GM19463 (cell line): ENCODE measurements at regions not wholly inside any gene's neighbourhood (a gene's known extent, or its start where the extent isn't known, plus 50 kb on each side); places are given as distances from the start of the nearest gene placed in this dataset.
"Not testable (repeated sequence)": the region's sequence is repeated elsewhere in the genome, so short reads cannot be mapped to it uniquely, and the experiment has no call there.

Experiments used
- ATAC-seq: cut with Tn5 transposase; IDR thresholded peaks from one replicate; pipeline ENCODE4 v1.9.1; 2021; ENCODE audit warnings: mild to moderate bottlenecking, moderate library complexity; ENCODE audit not compliant: unreplicated experiment

DNA sequence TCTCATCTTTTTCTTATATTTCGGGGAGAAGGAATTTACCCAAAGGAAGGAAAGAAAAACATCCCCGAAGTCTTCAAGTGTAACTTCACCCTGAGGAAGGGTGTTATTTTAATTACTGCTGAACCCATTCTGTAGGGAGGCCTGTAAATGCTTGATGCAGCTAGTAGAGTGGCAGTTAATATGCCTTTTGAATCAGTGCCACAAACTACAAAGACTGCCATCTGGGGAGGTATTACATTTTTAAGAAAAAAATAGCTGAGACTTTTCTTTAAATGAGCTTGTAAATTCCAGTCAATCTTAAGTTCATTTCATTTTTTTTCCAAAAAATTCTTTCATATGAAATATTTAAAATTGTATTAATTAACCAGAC, 233.1 kb upstream of the FERD3L start:
- no peak for ATAC-seq

GRCh38 chr7:19377611-19378344, 232.6 kb upstream of the FERD3L start:
- ATAC-seq: no peak

DNA sequence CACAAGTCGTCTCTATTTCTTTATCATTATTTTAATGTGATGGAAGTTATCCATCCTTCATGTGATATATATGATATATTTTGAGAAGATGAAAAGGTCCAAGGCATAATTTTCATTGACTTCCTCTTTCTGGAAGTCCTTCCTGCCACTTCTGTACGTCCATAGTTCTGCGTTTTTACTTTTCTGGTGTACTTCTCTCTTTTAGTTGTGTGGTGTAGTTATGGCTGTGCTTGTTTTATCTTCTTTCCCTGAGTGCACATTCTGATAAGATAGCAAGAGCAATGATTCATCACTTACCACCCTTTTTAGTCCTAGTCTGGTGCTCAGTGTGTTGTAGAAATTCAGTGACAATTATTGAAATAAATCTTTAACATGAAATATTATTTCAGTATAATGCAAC, 231.3 kb upstream of the FERD3L start:
- no peak for ATAC-seq

GRCh38 chr7:19375976-19376375, 230.8 kb upstream of the FERD3L start:
- ATAC-seq: no peak

DNA sequence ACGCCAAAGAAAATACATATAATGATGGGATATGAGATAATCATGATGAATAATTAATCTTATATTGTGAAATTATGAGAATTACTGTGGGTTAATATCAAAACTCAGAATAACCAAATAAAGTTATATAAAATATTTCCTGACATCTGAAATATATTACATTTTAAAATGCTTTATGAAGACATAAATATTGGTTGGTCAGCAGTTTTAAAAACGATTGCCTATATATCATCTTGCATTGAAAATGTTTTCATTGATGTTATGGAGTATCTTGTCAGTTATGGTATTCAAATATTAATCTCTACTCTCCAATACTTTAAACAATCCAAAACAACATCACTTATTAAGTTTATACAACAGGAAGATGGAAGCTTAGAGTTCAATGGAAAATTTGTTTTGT, 228.1 kb upstream of the FERD3L start:
- ATAC-seq: no peak

DNA sequence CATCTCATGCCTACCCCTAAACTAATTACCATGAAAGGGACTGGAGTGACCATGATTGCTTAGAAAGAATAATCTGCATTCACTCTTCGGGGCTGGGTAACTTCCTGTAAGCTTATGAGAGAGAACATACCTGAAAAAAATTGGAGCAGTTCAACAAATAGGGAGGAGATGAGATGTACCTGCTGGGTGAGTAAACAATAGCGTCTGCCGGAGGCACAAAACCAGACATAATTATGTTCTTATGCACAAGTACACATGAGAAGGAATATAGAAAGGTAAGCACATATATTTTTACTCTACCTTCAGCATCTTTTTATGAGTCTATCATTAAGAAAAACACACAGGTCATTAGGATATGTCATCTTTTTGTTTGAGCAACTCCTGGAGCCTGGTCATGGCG, 224.6 kb upstream of the FERD3L start:
- no peak for ATAC-seq

GRCh38 chr7:19369182-19369581, 224.0 kb upstream of the FERD3L start:
- no peak for ATAC-seq

DNA sequence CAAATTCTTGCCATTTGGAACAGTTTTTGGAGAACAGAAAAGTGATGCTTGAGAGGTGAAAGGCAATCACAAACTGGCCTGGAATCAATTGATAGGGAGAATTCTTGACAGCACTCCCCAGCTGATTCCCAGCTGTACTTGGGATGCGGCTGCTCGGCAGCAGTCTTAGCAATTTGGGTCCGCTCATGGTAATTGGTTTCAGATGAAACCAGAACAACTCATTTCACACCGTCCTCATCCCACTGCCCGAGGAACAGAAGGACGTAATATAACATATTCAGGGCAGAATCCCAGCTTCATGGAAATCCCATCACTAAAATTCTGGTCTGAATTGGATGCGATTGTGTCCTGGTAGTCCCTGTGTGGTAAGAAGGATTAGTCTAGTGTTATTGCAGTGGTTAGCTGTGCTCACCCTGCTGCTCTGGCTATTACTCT, 223.3 kb upstream of the FERD3L start:
- ATAC-seq: no peak

GRCh38 chr7:19364950-19365349, 219.7 kb upstream of the FERD3L start:
- ATAC-seq: no peak

- ATAC-seq: no peak
Measured at GRCh38 chr7:19362099-19362498, 216.9 kb upstream of the FERD3L start.

GRCh38 chr7:19353180-19353579, 208.0 kb upstream of the FERD3L start:
- no peak for ATAC-seq

DNA sequence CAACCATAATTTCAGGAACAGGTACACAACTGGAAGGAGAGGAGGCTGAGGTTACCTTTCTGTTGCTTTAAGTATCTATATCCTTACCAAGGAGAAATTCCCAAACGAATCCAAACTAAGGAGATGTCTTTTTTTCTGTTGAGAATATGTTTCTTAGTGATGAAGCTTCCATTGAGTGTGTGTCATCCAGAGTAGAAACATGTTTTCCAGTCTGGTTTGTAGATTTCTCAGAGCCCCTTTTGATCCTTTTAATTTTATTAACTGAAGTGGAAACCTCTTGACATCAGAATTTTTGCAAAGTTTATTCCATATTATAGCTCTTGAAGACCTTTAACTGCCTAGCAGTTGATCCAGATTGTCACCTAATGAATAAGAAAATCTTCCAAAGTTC, 207.1 kb upstream of the FERD3L start:
- ATAC-seq: no peak

- no peak for ATAC-seq
Measured at GRCh38 chr7:19351341-19352304, 206.4 kb upstream of the FERD3L start.

DNA sequence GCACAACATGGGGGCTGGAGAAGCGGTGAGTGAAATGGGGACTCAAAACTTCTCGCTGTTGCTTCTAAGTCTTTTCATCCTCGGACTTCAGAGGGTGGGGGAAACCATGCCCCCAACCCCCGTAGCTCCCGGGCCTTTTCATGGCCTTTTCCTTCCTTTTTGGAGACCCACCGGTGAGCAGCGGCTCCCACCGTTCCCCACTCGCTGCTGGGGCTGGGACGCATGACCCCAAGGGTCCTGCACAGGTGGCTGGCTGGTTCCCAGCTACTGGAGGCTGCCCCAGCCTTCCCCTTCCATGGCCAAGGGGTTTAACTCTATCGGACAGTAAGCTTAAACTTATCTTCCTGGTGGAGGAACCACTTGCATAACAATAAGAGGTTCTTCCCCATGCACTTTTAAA, 194.3 kb upstream of the FERD3L start:
- ATAC-seq: no peak

- ATAC-seq: not testable (repeated sequence)
Measured at GRCh38 chr7:19338512-19338911, 193.3 kb upstream of the FERD3L start.

DNA sequence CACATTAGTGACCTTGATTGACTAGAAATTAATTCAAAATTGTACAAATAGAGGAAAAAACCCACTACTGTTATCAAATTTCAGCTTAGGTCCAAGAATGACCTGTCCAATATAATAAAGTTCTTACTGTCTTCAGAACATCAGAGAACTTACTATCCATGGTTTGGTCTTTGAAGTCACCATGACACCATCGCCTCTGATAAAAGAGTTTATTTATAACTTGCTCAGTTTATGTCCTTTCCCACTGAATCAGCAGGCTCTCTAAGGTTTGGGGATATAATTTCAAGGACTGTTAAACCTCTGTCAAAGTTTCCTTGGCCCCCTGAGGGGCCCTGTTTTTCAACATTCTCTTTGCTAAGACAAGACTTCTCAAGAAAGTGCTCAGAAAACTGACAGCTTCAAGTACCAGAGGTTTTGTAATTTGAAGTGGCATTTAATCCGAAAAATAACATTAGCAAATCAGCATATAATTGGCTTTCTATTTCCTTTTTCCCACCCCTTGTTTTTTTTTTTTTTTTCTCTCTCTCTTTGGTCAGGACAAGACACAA, 191.7 kb upstream of the FERD3L start:
- ATAC-seq: no peak

DNA sequence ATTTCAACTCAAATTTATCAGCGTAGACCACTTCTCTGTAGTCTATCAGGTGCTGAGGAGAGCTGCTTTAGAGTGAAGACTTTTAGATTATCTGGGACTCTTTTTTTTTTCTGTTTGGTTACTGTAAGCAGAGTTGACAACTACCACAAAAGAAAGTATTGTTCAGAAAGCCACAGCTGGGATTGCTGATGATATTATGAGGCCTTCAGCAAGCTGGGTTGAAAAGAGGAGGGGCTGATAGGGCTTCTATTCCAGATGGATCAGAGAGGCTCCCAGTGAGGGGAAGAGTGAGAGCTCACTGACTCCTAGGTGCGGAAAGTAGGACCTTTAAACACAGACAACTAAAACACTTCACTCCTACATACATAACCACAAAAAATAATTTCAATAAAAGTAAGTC, 188.5 kb upstream of the FERD3L start:
- no peak for ATAC-seq

- ATAC-seq: no peak
Measured at GRCh38 chr7:19327018-19327417, 181.8 kb upstream of the FERD3L start.

GRCh38 chr7:19322002-19322401, 176.8 kb upstream of the FERD3L start:
- ATAC-seq: no peak

DNA sequence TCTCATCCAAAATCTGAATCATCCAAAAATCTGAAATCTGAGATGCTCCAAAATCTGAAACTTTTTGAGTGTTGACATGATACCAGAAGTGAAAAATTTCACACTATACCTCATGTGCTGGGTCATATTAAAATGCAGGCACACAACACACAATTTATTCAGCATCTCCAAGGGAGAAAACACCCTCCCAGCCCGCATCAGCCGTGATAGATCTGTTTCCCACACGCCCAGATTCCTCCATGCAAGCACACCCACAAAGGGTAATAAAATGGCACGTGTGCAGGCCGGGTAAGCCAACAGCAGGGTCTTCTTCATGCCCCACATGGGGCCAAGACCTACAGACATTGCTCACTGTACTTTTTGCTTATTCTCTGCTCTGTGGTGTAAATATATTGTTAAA, 173.1 kb upstream of the FERD3L start:
- no peak for ATAC-seq

GRCh38 chr7:19317461-19317860, 172.2 kb upstream of the FERD3L start:
- ATAC-seq: no peak

- ATAC-seq: no peak
Measured at GRCh38 chr7:19312416-19312815, 167.2 kb upstream of the FERD3L start.
